Tibial artery (tissue), 4 donors: ENCODE measurements at regions not wholly inside any gene's neighbourhood (a gene's known extent, or its start where the extent isn't known, plus 50 kb on each side); places are given as distances from the start of the nearest gene placed in this dataset.

Source experiments
- DNase-seq, 2 donors: peaks; one replicate each; pipeline ENCODE4 v3.0.0-alpha.2; 2019
- H3K27ac ChIP-seq, 2 donors: fragments of 200-600 bp; sonication (generic) in 1 of 2; 1 replicate in 1 of 2; 2 replicates in 1 of 2; pipeline ENCODE4 v1.5.1; 2018 to 2019; ENCODE audit warnings: mild to moderate bottlenecking in 1 of 2
- H3K27me3 ChIP-seq, 2 donors: fragments of 200-600 bp; sonication (generic) in 1 of 2; one replicate each; pipeline versions ENCODE4 v1.5.1 to v1.6.0; 2016 to 2019
- H3K36me3 ChIP-seq, 3 donors: fragments of 200-600 bp; sonication (generic) in 2 of 3; one replicate each; pipeline ENCODE4 v1.5.1; 2016 to 2019; ENCODE audit warnings: mild to moderate bottlenecking in 2 of 3
- H3K4me1 ChIP-seq, 4 donors: fragments of 200-600 bp; sonication (generic) in 2 of 4; 1 replicate in 3 of 4; 2 replicates in 1 of 4; pipeline ENCODE4 v1.5.1; 2016 to 2019
- H3K4me3 ChIP-seq, 2 donors: fragments of 200-600 bp; sonication (generic) in 1 of 2; 1 replicate in 1 of 2; 2 replicates in 1 of 2; pipeline ENCODE4 v1.5.1; 2018 to 2019; ENCODE audit warnings: mild to moderate bottlenecking in 2 of 2
- H3K9me3 ChIP-seq, 3 donors: fragments of 200-600 bp; sonication (generic) in 1 of 3; one replicate each; pipeline ENCODE4 v1.5.1; 2016 to 2019
- intact Hi-C: fragments of 100-400 bp; cut with DNase I; formaldehyde crosslinking; loops from one replicate; pipeline ENCODE4 v1.15.0; 2023; ENCODE audit warnings: low total_unique reads
- TF ChIP-seq, protein P1 (sequence below), 2 experiments: fragments of 200-600 bp in 1 of 2; fragments of 450-650 bp in 1 of 2; IDR thresholded peaks; one replicate each; pipeline ENCODE4 v1.5.1; 2017 to 2019; ENCODE audit warnings: antibody characterized with exemption in 2 of 2, mild to moderate bottlenecking in 1 of 2, moderate library complexity in 1 of 2

DNA sequence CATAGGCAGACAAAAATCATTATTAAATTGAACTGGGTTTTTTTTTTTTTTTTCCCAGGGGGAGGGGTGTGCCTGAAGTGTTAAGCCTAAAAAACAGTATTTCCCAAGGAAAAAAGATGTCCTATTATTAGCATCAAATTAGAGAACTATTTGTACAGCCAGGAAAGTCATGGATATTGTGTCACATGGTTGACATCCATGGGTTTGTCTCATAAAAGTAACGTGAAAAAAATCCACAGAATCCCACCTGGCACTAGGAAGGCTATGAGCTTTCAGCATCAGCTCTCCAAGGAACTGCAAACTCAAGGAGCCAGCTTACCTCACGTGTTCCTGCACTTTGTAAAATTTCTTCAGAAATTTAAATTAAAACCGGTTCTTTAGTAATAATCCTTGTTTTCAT lies 69.1 kb upstream of the EGLN3 start:
- H3K27ac ChIP-seq = no peak overlapping the region
- DNase-seq = no peak
- TF ChIP-seq, protein P1, sequence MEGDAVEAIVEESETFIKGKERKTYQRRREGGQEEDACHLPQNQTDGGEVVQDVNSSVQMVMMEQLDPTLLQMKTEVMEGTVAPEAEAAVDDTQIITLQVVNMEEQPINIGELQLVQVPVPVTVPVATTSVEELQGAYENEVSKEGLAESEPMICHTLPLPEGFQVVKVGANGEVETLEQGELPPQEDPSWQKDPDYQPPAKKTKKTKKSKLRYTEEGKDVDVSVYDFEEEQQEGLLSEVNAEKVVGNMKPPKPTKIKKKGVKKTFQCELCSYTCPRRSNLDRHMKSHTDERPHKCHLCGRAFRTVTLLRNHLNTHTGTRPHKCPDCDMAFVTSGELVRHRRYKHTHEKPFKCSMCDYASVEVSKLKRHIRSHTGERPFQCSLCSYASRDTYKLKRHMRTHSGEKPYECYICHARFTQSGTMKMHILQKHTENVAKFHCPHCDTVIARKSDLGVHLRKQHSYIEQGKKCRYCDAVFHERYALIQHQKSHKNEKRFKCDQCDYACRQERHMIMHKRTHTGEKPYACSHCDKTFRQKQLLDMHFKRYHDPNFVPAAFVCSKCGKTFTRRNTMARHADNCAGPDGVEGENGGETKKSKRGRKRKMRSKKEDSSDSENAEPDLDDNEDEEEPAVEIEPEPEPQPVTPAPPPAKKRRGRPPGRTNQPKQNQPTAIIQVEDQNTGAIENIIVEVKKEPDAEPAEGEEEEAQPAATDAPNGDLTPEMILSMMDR (IDR thresholded peaks at IDR 0.05) = no peak
- peaks cover 0 to 10% (median 0%) of the 10 kb centered on the region in 4 donors for H3K4me1 ChIP-seq
- intact Hi-C loops = no loop called here
- no peaks in the 10 kb centered on the region for H3K27me3 ChIP-seq
- no peaks in the 10 kb centered on the region for H3K36me3 ChIP-seq
- no peaks in the 10 kb centered on the region for H3K9me3 ChIP-seq
- H3K4me3 ChIP-seq = no peak overlapping the region

DNA sequence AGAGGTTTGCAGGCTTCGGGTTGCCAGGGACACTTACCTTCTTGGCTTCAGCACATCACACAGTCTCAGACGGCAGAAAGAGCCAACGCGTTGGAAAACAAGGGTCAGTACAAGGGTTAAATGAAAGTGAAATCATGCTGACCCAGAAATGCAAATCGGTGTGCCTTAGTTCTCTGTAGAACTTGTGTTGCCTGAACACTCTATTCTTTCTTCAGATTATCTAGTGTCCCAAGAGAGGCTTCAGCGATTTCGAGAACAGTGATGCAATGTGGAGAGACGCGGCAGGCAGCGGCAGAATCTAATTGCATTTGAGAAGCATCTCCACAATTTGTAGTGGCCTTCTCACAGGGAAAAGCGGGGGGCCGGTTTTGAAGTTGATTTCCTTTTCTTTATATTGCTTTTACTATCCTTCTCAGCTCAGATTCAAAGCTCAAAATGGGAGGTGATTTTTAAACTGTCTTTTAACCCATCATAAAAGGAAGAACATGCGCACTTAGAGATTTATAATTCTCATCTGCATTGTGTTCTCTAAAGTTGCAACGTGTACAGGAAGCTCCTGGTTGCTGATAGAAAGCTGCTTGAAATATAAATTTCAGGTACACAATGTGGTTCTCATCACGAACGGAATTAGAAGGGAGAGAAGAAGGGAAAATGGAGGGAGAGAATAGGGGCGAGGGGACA lies 67.8 kb upstream of the EGLN3 start:
- Histone ChIP-seq H3K4me1 (peaks cover 0 to 10% (median 0%) of the 10 kb centered on the region in 4 donors), H3K27me3 (no peaks in the 10 kb centered on the region), H3K27ac (no peak overlapping the region), H3K4me3 (peak overlapping the region in 1 of 2 donors; percentile 14), H3K36me3 (no peaks in the 10 kb centered on the region), H3K9me3 (no peaks in the 10 kb centered on the region)
- peak in 1 of 2 donors; percentile 51 for DNase-seq
- intact Hi-C loops = no loop called here
- TF ChIP-seq, protein P1 (IDR thresholded peaks at IDR 0.05) = no peak

DNA sequence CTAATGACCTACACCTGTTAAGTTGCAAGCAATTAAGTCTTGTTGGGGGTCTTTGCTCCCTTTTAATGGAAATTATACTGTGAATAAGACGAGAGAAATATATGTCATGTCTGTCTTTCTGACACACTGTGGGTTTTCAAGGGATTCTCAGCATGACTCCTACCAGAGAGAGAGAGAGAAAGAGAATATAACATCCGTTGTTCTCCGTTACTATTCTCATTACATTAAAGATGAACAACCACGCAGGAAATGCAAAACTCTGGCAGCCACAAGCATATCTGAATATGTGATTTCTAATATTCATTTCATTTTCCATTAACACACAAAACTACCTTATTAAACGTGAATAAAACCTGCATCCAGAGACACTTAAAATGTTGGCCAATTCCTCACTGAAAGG lies 67.3 kb upstream of the EGLN3 start:
- H3K9me3 ChIP-seq = no peaks in the 10 kb centered on the region
- H3K4me3 ChIP-seq = peak overlapping the region in 1 of 2 donors; percentile 14
- H3K36me3 ChIP-seq = no peaks in the 10 kb centered on the region
- H3K27ac ChIP-seq = no peak overlapping the region
- H3K4me1 ChIP-seq = peaks cover 0 to 10% (median 0%) of the 10 kb centered on the region in 4 donors
- H3K27me3 ChIP-seq = no peaks in the 10 kb centered on the region
- TF ChIP-seq, protein P1 (IDR thresholded peaks at IDR 0.05) = no peak
- no peak for DNase-seq
- intact Hi-C loops = no loop called here

DNA sequence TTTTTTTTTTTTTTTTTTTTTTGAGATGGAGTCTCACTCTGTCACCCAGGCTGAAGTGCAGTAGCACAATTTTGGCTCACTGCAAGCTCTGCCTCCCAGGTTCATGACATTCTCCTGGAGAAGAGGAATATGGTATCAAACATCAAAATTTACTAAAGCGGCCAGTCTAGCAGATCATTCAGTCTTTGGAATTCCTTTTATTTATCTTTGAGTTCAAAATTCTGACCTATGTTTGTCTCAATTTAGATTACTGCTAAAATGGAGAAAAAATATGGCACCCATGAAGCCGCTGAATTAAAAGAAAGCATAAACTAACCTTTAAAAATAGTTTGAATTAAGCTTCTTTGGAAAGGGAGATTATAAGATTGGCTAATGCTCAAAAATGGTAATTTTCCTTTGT lies 64.5 kb upstream of the EGLN3 start:
- TF ChIP-seq, protein P1 (IDR thresholded peaks at IDR 0.05) = no peak
- intact Hi-C loops = no loop called here

DNA sequence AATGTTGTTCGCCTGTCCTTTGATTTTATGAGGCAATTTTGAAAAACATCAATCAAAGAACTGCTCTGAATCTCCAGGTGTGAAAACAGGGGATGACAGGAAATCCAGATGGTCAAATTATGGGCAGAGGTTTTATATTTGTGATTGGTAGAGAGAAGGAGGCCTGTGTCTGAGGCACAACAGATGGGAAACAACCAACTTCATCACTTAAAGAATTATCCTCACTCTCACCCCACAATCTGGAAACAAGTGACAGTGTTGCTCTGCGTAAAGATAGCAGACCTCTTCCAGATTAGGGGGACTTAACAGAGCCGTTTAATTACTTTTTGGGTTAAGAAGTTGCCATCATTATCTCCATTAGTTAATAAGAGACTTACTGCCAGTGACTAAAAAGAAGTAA lies 64.1 kb upstream of the EGLN3 start:
- Histone ChIP-seq H3K36me3 (no peaks in the 10 kb centered on the region), H3K4me3 (no peak overlapping the region), H3K27ac (no peak overlapping the region), H3K9me3 (no peaks in the 10 kb centered on the region), H3K4me1 (peaks cover 0 to 10% (median 0%) of the 10 kb centered on the region in 4 donors), H3K27me3 (no peaks in the 10 kb centered on the region)
- intact Hi-C loops = no loop called here
- TF ChIP-seq, protein P1 (IDR thresholded peaks at IDR 0.05) = no peak
- no peak for DNase-seq

More for the DNA sequence above, 64.5 kb upstream of the EGLN3 start:
- peaks cover 0 to 10% (median 0%) of the 10 kb centered on the region in 4 donors for H3K4me1 ChIP-seq
- no peaks in the 10 kb centered on the region for H3K9me3 ChIP-seq
- DNase-seq = no peak
- H3K36me3 ChIP-seq = no peaks in the 10 kb centered on the region
- H3K27me3 ChIP-seq = no peaks in the 10 kb centered on the region
- H3K27ac ChIP-seq = no peak overlapping the region
- H3K4me3 ChIP-seq = no peak overlapping the region
